ENCODE measurements at regions not wholly inside any gene's neighbourhood (a gene's known extent, or its start where the extent isn't known, plus 50 kb on each side); places are given as distances from the start of the nearest gene placed in this dataset.

GRCh38 chr2:64263315-64263714, 119.1 kb upstream of the PELI1 start:
- DNase-seq (ENCODE audit: low read depth), result peak; percentile 51
- TF ChIP-seq CTCF (IDR thresholded peaks at IDR 0.05; ENCODE audit: control insufficient read depth, insufficient read depth, low read depth, low read length, missing control alignments), result no peak

GRCh38 chr2:64267699-64268098, 123.5 kb upstream of the PELI1 start:
- no peak overlapping the region for H3K4me3 ChIP-seq (ENCODE audit: control insufficient read depth, low read depth, low read length)
- TF ChIP-seq CTCF (IDR thresholded peaks at IDR 0.05; ENCODE audit: control insufficient read depth, insufficient read depth, low read depth, low read length, missing control alignments), result no peak
- no peak for DNase-seq (ENCODE audit: low read depth)

More at GRCh38 chr2:64263315-64263714, 119.1 kb upstream of the PELI1 start:
- H3K4me3 ChIP-seq (ENCODE audit: control insufficient read depth, low read depth, low read length), result no peak overlapping the region

- TF ChIP-seq CTCF (IDR thresholded peaks at IDR 0.05; ENCODE audit: control insufficient read depth, insufficient read depth, low read depth, low read length, missing control alignments), result no peak
- no peak overlapping the region for H3K4me3 ChIP-seq (ENCODE audit: control insufficient read depth, low read depth, low read length)
- DNase-seq (ENCODE audit: low read depth), result no peak
Measured at GRCh38 chr2:64268330-64269048, 124.3 kb upstream of the PELI1 start.

- TF ChIP-seq CTCF (IDR thresholded peaks at IDR 0.05; ENCODE audit: control insufficient read depth, insufficient read depth, low read depth, low read length, missing control alignments), result no peak
- DNase-seq (ENCODE audit: low read depth), result peak; percentile 73
- no peak overlapping the region for H3K4me3 ChIP-seq (ENCODE audit: control insufficient read depth, low read depth, low read length)
Measured at GRCh38 chr2:64273524-64274398, 129.5 kb upstream of the PELI1 start.

- H3K4me3 ChIP-seq (ENCODE audit: control insufficient read depth, low read depth, low read length), result no peak overlapping the region
- no peak for TF ChIP-seq CTCF (IDR thresholded peaks at IDR 0.05; ENCODE audit: control insufficient read depth, insufficient read depth, low read depth, low read length, missing control alignments)
- no peak for DNase-seq (ENCODE audit: low read depth)
Measured at GRCh38 chr2:64274399-64275173, 130.4 kb upstream of the PELI1 start.

GRCh38 chr2:64275174-64275466, 130.9 kb upstream of the PELI1 start:
- DNase-seq (ENCODE audit: low read depth), result no peak
- H3K4me3 ChIP-seq (ENCODE audit: control insufficient read depth, low read depth, low read length), result no peak overlapping the region
- no peak for TF ChIP-seq CTCF (IDR thresholded peaks at IDR 0.05; ENCODE audit: control insufficient read depth, insufficient read depth, low read depth, low read length, missing control alignments)
